NCI-H526 (cell line): ENCODE measurements at regions not wholly inside any gene's neighbourhood (a gene's known extent, or its start where the extent isn't known, plus 50 kb on each side); places are given as distances from the start of the nearest gene placed in this dataset.
"Not testable (repeated sequence)": the region's sequence is repeated elsewhere in the genome, so short reads cannot be mapped to it uniquely, and the experiment has no call there.

Experiments used
- DNase-seq, 2 experiments: peaks; one replicate each; lab custom pipeline; 2025; lab: John Stamatoyannopoulos, UW

GRCh38 chr16:10232757-10233156, 50.5 kb upstream of the GRIN2A start:
- no peak for DNase-seq

GRCh38 chr16:10239640-10240039, 57.4 kb upstream of the GRIN2A start:
- no peak for DNase-seq

GRCh38 chr16:10240854-10241613, 58.8 kb upstream of the GRIN2A start:
- no peak for DNase-seq

- no peak for DNase-seq
These were observed 59.9 kb upstream of the GRIN2A start for GRCh38 chr16:10242097-10242496.

- DNase-seq: no peak
These were observed 60.7 kb upstream of the GRIN2A start for GRCh38 chr16:10242916-10243315.

GRCh38 chr16:10245002-10245401, 62.8 kb upstream of the GRIN2A start:
- no peak for DNase-seq

GRCh38 chr16:10250137-10250828, 68.1 kb upstream of the GRIN2A start:
- no peak for DNase-seq

- DNase-seq: no peak
These were observed 69.9 kb upstream of the GRIN2A start for GRCh38 chr16:10252155-10252554.

GRCh38 chr16:10253409-10253808, 71.2 kb upstream of the GRIN2A start:
- DNase-seq: no peak

GRCh38 chr16:10255728-10256127, 73.5 kb upstream of the GRIN2A start:
- DNase-seq: no peak

- peak in 1 of 2 experiments; percentile 36 for DNase-seq
These were observed 74.8 kb upstream of the GRIN2A start for GRCh38 chr16:10256784-10257641.

GRCh38 chr16:10257642-10258251, 75.5 kb upstream of the GRIN2A start:
- not testable (repeated sequence) for DNase-seq

- not testable (repeated sequence) for DNase-seq
These were observed 76.8 kb upstream of the GRIN2A start for GRCh38 chr16:10258930-10259603.

GRCh38 chr16:10261077-10261476, 78.8 kb upstream of the GRIN2A start:
- no peak for DNase-seq

GRCh38 chr16:10261526-10261925, 79.3 kb upstream of the GRIN2A start:
- DNase-seq: not testable (repeated sequence)

GRCh38 chr16:10262377-10263132, 80.3 kb upstream of the GRIN2A start:
- DNase-seq: no peak

- DNase-seq: no peak
These were observed 83.8 kb upstream of the GRIN2A start for GRCh38 chr16:10265770-10266615.

GRCh38 chr16:10266809-10267208, 84.6 kb upstream of the GRIN2A start:
- DNase-seq: no peak

GRCh38 chr16:10269632-10270031, 87.4 kb upstream of the GRIN2A start:
- no peak for DNase-seq
